A673 (cell line): ENCODE measurements at regions not wholly inside any gene's neighbourhood (a gene's known extent, or its start where the extent isn't known, plus 50 kb on each side); places are given as distances from the start of the nearest gene placed in this dataset.

Experiments used
- EZH2 ChIP-seq: fragments of 200-600 bp; sonication (generic); IDR thresholded peaks from 2 replicates; pipeline ENCODE4 v1.6.1; 2017; ENCODE audit warnings: borderline replicate concordance, low read depth, mild to moderate bottlenecking, mixed read lengths, antibody characterized with exemption, low read length; ENCODE audit not compliant: poor library complexity, severe bottlenecking
- TF ChIP-seq, protein P1 (sequence below): fragments of 300-800, 200-600 bp; sonication (generic); conservative IDR thresholded peaks from 2 replicates; pipeline ENCODE4 v1.5.1; 2017; ENCODE audit warnings: low read depth, mild to moderate bottlenecking, antibody characterized with exemption, low read length, moderate library complexity, mixed read lengths

DNA sequence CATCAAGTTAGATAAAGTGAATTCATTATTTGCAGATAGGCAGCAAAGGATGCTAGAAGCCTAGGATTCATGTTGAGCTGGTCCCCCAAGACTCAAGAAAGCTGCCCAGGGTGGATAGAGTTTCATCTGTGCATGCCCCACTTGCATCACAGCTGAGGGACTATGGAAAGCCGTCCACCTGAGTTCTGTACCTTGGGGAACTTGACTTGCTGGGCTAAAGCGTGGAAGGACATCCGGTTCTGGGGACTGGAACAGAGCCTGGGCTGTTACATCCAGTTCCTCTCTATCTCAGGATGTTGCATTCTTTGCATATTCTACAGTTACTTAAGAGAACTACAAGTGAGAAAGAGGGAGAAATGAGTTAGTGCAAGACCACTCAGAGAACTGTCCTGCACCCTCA lies 458.4 kb downstream of the SHISA9 start:
- TF ChIP-seq, protein P1, sequence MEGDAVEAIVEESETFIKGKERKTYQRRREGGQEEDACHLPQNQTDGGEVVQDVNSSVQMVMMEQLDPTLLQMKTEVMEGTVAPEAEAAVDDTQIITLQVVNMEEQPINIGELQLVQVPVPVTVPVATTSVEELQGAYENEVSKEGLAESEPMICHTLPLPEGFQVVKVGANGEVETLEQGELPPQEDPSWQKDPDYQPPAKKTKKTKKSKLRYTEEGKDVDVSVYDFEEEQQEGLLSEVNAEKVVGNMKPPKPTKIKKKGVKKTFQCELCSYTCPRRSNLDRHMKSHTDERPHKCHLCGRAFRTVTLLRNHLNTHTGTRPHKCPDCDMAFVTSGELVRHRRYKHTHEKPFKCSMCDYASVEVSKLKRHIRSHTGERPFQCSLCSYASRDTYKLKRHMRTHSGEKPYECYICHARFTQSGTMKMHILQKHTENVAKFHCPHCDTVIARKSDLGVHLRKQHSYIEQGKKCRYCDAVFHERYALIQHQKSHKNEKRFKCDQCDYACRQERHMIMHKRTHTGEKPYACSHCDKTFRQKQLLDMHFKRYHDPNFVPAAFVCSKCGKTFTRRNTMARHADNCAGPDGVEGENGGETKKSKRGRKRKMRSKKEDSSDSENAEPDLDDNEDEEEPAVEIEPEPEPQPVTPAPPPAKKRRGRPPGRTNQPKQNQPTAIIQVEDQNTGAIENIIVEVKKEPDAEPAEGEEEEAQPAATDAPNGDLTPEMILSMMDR, result no peak
- no peak for TF ChIP-seq EZH2
